GM19452 (cell line): ENCODE measurements at regions not wholly inside any gene's neighbourhood (a gene's known extent, or its start where the extent isn't known, plus 50 kb on each side); places are given as distances from the start of the nearest gene placed in this dataset.
A peak's percentile ranks its signal among the peaks of the same experiment; 100 is the strongest.
"Not testable (repeated sequence)": the region's sequence is repeated elsewhere in the genome, so short reads cannot be mapped to it uniquely, and the experiment has no call there.

Experiments
- ATAC-seq: cut with Tn5 transposase; IDR thresholded peaks from one replicate; pipeline ENCODE4 v1.9.1; 2021; ENCODE audit not compliant: unreplicated experiment

DNA sequence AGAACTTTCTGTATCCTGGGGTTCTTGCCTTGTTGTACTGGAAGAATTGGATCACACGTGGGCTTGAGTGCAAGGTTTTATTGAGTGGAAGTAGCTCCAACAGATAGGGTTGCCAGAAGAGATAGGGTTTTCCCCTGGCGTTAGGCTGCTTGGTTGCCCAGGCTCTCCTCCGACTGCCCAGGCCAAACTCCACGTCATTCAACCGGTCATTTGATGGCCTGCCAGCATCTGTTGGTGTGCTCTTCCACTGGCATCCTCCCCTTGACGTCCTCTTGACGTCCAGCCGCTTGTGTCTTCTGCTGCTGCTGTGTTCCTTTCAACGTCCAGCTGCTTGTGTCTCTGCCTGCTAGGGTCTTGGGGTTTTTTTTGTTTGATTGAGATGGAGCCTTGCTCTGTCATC lies 111.2 kb upstream of the XIST start:
- ATAC-seq = no peak

DNA sequence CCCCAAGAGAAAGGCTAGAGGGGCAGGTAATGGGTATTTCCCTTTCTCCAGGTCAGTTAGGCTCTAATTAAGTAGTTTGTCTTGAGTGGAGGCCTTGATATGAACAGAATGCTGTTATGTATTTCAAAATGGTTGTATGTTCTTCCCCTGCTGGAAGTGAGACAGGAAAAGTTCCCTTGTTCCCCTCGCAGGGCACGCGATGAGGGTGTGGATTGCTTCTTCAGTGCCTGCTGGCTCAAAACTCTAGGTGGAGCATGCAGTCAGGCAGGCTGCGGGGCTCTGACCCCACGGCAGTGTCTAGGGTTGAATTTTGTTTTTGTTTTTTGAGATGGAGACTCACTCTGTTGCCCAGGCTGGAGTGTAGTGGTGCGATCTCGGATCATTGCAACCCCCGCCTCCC lies 110.4 kb upstream of the XIST start:
- ATAC-seq = no peak

- ATAC-seq = not testable (repeated sequence)
These were observed 109.4 kb upstream of the XIST start for GRCh38 chrX:73961867-73962266.

GRCh38 chrX:73944563-73944908 lies 92.0 kb upstream of the XIST start:
- no peak for ATAC-seq

GRCh38 chrX:73943693-73944562 lies 91.4 kb upstream of the XIST start:
- ATAC-seq = peak; percentile 98

DNA sequence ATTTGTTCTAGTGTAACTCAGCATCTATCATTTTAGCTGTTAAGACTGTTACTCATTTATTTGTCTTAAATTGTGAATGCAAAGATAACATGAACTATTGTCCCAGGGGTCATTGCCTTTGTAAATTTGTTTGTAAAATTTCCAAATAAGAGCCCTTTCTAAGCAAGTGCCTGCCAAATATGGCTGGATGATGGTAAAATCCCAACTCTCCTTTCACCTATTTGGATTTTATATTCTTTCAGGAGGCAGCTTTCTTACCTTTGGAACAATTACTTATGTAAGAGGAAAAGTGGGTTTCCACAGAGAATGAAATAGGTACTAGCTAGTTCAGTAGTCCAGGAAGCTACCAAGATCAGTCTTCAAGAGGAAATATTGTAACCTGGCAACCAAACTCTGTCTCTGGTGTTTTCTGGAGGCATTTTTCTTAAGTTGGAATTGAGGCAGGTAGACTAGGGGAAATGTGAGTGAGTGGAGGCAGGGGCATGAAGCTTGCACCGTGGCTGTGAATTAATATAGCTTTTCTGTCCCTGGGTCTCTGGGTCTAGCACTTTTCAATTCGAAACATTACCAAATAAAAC lies 88.5 kb upstream of the XIST start:
- ATAC-seq = no peak

- ATAC-seq = not testable (repeated sequence)
These were observed 85.3 kb upstream of the XIST start for GRCh38 chrX:73937843-73938242.

DNA sequence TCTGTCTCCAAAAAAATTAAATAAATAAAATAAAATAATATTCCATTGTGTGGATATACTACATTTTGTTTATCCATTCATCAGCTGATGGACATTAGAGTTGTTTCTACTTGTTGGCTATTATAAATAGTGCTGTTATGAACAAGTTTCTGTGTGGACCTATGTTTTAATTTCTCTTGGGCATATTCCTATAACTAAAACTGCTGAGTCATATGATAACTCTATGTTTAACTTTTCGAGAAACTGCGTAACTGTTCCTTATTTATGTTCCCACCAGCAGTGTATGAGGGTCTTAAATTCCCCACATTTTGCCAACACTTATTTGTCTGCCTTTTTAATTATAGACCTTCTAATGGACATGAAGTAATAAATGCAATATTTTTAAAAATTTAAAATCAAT lies 80.0 kb upstream of the XIST start:
- ATAC-seq = no peak

DNA sequence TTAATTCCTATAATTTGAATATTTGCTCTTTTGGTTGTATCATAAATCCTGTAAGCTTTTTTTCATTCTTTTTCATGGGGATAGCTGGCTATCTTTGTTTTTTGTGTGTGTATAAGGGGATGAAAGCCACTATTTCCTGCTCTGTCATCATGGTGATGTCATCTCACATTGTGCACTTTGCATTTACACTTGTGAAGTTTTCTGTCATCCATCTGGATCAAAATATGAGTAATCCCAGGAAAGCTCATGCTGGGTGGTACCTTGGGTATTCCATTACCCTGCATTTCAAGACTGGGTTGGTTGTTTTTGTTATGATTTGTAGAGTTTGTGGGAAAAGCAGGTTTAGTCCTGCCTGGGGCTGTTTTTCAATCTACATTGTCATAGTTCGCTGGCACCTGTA lies 77.8 kb upstream of the XIST start:
- no peak for ATAC-seq

- ATAC-seq = no peak
These were observed 70.4 kb upstream of the XIST start for GRCh38 chrX:73922856-73923455.

DNA sequence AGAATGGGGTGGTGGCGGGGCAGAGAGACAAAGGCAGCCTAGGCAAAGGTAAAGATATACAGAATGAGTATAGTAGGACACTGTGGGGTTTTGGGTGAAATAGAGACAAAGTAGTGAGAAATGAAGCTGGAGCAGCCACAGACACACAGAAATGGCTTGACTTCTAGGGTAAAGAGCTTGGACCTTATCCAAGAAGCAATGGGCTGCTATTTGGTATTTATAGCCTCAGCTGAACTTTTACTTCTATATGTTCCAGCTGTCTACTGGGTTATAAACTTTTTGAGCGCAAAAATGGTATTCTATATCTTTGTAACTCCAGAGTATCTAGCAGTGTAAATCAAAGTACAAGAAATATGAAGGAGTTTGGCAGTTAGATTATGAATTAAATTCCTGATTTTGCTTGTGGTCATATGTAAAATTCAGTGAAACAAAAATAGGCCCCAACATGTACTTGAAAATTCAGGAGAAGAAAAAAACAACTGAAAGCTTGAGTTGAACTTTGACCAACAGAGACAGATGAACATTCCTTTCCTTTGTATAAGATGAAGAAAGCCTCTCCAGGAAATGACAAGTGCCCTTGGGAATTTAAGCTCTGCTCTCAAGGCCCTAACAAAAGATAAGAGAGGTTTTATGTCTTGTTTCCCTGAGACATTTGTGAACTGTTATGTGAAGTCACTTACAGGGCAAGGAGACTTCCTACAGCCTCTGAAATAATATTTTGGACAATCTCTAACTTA lies 64.6 kb upstream of the XIST start:
- ATAC-seq = no peak

GRCh38 chrX:73916489-73916888 lies 64.0 kb upstream of the XIST start:
- ATAC-seq = no peak

GRCh38 chrX:73914792-73915191 lies 62.3 kb upstream of the XIST start:
- ATAC-seq = not testable (repeated sequence)

DNA sequence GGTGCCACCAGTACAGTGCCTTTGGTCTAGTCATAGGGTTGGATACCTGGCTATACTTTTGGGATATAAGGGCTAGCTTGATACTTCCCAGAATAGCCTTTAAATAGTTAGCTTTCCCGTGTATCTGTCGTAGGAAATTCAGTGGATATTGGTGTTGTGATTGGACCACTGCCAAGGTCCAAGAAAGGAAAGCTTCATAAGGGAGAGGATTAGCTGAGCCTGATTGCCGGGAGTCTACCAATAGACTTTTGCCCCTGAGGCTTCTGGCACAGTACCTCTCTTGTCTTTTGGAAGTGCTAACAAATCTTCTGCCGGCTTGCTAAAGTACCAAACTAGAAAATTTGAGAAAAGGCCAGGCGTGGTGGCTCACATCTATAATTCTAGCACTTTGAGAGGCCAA lies 61.1 kb upstream of the XIST start:
- ATAC-seq = no peak

- ATAC-seq = not testable (repeated sequence)
These were observed 59.4 kb upstream of the XIST start for GRCh38 chrX:73911946-73912345.

DNA sequence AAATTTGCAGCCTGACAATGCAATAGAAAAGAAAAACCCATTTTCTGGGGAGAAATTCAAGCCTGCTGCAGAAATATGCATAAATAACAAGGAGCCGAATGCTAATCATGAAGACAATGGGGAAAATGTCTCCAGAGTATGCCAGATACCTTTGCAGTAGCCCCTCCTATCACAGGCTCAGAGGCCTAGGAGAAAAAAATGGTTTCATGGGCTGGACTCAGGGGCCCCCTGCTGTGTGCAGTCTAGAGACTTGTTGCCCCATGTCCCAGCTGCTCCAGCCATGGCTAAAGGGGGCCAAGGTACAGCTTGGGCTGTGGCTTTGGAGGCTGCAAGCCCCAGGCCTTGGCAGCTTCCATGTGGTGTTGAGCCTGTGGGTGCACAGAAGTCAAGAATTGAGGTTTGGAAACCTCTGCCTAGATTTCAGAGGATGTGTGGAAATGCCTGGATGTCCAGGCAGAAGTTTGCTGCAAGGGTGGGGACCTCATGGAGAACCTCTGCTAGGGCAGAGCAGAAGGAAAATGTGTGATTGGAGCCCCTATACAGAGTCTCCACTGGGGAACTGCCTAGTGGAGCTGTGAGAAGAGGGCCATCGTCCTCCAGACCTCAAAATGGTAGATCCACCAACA lies 53.3 kb upstream of the XIST start:
- ATAC-seq = not testable (repeated sequence)

DNA sequence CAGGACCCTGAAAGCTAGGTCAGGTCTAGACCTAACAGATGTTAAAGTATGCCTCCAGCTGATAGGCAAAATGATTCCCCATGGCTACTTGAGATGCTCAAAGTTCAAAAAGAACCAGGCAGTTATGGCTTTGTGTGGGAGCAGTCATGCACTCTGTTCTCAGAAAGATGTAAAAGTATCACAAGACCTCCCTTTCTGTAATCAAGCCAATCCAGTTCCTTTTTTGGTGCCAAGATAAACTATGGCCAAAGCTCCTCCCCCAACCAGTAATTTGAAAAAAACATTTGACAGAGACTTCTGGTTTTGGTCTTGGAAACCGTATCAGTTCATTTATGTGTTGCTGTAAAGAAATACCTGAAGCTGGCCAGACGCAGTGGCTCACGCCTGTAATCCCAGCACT lies 51.4 kb upstream of the XIST start:
- ATAC-seq = no peak
